Psoas muscle (tissue), 7 donors: ENCODE measurements at regions not wholly inside any gene's neighbourhood (a gene's known extent, or its start where the extent isn't known, plus 50 kb on each side); places are given as distances from the start of the nearest gene placed in this dataset.

Experiments used
- ATAC-seq, 4 donors: fragments of 200-7000 bp; cut with Tn5 transposase; one replicate each; pipeline ENCODE4 v1.9.1; 2020; ENCODE audit warnings: moderate library complexity in 3 of 4, mild to moderate bottlenecking in 2 of 4
- DNase-seq, 2 donors: peaks; one replicate each; pipeline ENCODE4 v3.0.0-alpha.2; 2020
- H3K27ac ChIP-seq: fragments of 200-600 bp; one replicate; pipeline ENCODE4 v1.8.0; 2022
- H3K27me3 ChIP-seq, 3 donors: fragments of 200-600 bp in 1 of 3; one replicate each; pipeline versions ENCODE4 v1.6.1 to v1.8.0; 2013 to 2022; ENCODE audit warnings: low read length in 2 of 3, mild to moderate bottlenecking in 2 of 3, moderate library complexity in 1 of 3; ENCODE audit not compliant: insufficient read depth in 3 of 3
- H3K36me3 ChIP-seq, 2 donors: fragments of 200-600 bp in 1 of 2; one replicate each; pipeline versions ENCODE4 v1.6.1 to v1.8.0; 2013 to 2022; ENCODE audit warnings: low read depth in 1 of 2, mild to moderate bottlenecking in 1 of 2, moderate library complexity in 1 of 2; ENCODE audit not compliant: insufficient read depth in 1 of 2
- H3K4me1 ChIP-seq: fragments of 200-600 bp; one replicate; pipeline ENCODE4 v1.8.0; 2022
- H3K4me3 ChIP-seq: fragments of 200-600 bp; one replicate; pipeline ENCODE4 v1.8.0; 2022; ENCODE audit warnings: mild to moderate bottlenecking
- H3K9me3 ChIP-seq: fragments of 200-600 bp; one replicate; pipeline ENCODE4 v1.8.0; 2022
- WGBS, 3 donors: extraction: QIAGEN DNeasy Blood & Tissue Kit; methylation state at CpG; one replicate each; pipeline versions ENCODE4 v1.1.6 to v1.1.7; 2013; 5-methylcytosine and 5-hydroxymethylcytosine counted together
- intact Hi-C, 2 donors: fragments of 100-400 bp; cut with DNase I; formaldehyde crosslinking; loops; one replicate each; pipeline versions ENCODE4 v1.11.0 to v1.14.2; 2022
- TF ChIP-seq, protein P1 (sequence below): fragments of 200-600 bp; IDR thresholded peaks from one replicate; pipeline ENCODE4 v1.8.0; 2022; ENCODE audit warnings: antibody characterized with exemption
- donor health status: healthy with polysubstance abuse.
- donor health status: DM: no; HTN: no; CAD: no; lungs with moderate emphysema.
- donor health status: Bipolar disorder and iron deficiency.
- donor health status: healthy.
- donor health status: DM: yes; HTN: yes; CAD: no.
- donor health status: DM: no; HTN: no; CAD: no.
- donor health status: DM: yes; HTN: yes; CAD: no.

- Histone ChIP-seq H3K27me3 (no peaks in the 10 kb centered on the region), H3K27ac (no peak overlapping the region), H3K9me3 (no peaks in the 10 kb centered on the region), H3K4me3 (no peak overlapping the region), H3K36me3 (no peaks in the 10 kb centered on the region), H3K4me1 (no peaks in the 10 kb centered on the region)
- no peak for DNase-seq
- no peak for ATAC-seq
- WGBS, 3 donors = 32 to 46% (median 39%) methylated on average over 3 of the region's 3 CpGs
- TF ChIP-seq, protein P1, sequence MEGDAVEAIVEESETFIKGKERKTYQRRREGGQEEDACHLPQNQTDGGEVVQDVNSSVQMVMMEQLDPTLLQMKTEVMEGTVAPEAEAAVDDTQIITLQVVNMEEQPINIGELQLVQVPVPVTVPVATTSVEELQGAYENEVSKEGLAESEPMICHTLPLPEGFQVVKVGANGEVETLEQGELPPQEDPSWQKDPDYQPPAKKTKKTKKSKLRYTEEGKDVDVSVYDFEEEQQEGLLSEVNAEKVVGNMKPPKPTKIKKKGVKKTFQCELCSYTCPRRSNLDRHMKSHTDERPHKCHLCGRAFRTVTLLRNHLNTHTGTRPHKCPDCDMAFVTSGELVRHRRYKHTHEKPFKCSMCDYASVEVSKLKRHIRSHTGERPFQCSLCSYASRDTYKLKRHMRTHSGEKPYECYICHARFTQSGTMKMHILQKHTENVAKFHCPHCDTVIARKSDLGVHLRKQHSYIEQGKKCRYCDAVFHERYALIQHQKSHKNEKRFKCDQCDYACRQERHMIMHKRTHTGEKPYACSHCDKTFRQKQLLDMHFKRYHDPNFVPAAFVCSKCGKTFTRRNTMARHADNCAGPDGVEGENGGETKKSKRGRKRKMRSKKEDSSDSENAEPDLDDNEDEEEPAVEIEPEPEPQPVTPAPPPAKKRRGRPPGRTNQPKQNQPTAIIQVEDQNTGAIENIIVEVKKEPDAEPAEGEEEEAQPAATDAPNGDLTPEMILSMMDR = no peak
- intact Hi-C loops = no loop called here
These were observed 1101.4 kb downstream of the CBLN2 start for GRCh38 chr18:71442731-71443141.

DNA sequence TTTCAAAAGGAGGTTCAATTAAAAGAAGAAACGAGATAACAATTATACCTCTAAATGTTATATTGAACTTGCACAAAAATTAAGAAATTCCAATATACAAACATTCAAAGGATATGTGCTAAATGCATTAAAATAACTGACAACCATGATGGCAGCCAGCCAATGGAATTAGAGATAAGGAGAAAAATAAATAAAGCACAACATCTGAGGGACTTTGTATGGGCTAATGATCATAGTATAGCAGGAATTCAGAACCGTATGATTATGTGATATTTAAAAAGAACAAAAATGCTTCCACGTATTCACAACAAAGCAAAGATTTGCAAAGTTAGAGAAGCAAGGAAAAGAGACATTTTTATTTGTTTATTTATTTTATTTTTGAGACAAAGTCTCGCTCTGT lies 1103.0 kb downstream of the CBLN2 start:
- Histone ChIP-seq H3K27me3 (no peaks in the 10 kb centered on the region), H3K4me1 (no peaks in the 10 kb centered on the region), H3K27ac (no peak overlapping the region), H3K9me3 (no peaks in the 10 kb centered on the region), H3K36me3 (no peaks in the 10 kb centered on the region), H3K4me3 (no peak overlapping the region)
- TF ChIP-seq, protein P1 = no peak
- 72 to 75% (median 75%) methylated on average over 4 of the region's 4 CpGs for WGBS, 3 donors
- intact Hi-C loops = no loop called here
- DNase-seq (no peak), ATAC-seq (no peak)

DNA sequence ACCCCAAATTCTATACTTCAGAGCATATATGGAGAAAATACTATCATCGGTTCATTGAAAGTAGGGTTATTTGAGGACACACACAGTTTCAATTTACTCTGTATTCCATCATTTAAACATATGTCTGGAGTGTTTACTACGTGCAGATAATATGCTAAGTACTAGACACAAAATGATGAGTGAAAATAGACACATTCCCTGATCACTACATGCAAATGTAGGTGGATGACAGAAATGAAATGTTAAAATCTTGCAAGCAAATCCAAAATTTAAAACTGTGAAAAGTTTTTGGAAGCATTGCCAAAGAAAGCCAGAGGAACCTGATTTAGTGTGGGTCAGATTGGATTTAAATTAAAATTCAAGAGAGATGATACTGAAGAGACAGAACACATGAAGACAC lies 1106.6 kb downstream of the CBLN2 start:
- no peaks in the 10 kb centered on the region for H3K27me3 ChIP-seq
- H3K4me1 ChIP-seq = no peaks in the 10 kb centered on the region
- ATAC-seq (no peak), DNase-seq (no peak)
- H3K27ac ChIP-seq = no peak overlapping the region
- WGBS, 3 donors = 71 to 82% (median 81%) methylated on average over 2 of the region's 2 CpGs
- H3K9me3 ChIP-seq = no peaks in the 10 kb centered on the region
- no peak overlapping the region for H3K4me3 ChIP-seq
- intact Hi-C loops = no loop called here
- H3K36me3 ChIP-seq = no peaks in the 10 kb centered on the region
- TF ChIP-seq, protein P1 = no peak

- no peak overlapping the region for H3K27ac ChIP-seq
- H3K36me3 ChIP-seq = no peaks in the 10 kb centered on the region
- ATAC-seq (no peak), DNase-seq (no peak)
- 79 to 82% (median 82%) methylated on average over 2 of the region's 2 CpGs for WGBS, 3 donors
- TF ChIP-seq, protein P1 = no peak
- intact Hi-C loops = no loop called here
- H3K9me3 ChIP-seq = no peaks in the 10 kb centered on the region
- H3K4me3 ChIP-seq = no peak overlapping the region
- H3K4me1 ChIP-seq = no peaks in the 10 kb centered on the region
- no peaks in the 10 kb centered on the region for H3K27me3 ChIP-seq
These were observed 1110.8 kb downstream of the CBLN2 start for GRCh38 chr18:71433373-71433772.

DNA sequence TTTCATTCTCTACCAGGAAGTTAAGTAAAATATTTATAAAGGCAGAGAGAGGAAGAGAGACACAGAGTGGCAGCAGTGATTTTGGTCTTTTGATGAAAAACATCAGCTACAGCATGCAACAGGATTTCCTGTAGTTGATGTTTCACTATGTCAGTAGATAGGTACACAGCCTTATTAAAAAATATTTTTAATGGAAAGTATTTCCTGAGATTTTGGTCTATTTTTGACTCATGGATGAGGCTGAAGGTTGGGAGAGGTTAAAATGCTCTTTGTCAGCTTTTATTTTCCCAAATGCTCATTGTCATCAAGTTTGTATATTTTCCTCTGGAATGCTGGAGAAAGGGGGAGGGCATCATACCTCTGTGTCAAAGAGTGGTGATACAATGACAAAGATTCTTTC lies 1112.5 kb downstream of the CBLN2 start:
- Histone ChIP-seq H3K27me3 (no peaks in the 10 kb centered on the region), H3K4me1 (no peaks in the 10 kb centered on the region), H3K36me3 (no peaks in the 10 kb centered on the region), H3K9me3 (no peaks in the 10 kb centered on the region), H3K27ac (no peak overlapping the region), H3K4me3 (no peak overlapping the region)
- TF ChIP-seq, protein P1 = no peak
- intact Hi-C loops = no loop called here
- DNase-seq (no peak), ATAC-seq (no peak)
